Body of pancreas (tissue), 4 donors: ENCODE measurements at regions not wholly inside any gene's neighbourhood (a gene's known extent, or its start where the extent isn't known, plus 50 kb on each side); places are given as distances from the start of the nearest gene placed in this dataset.
"Not testable (repeated sequence)": the region's sequence is repeated elsewhere in the genome, so short reads cannot be mapped to it uniquely, and the experiment has no call there.

ENCODE experiments used
- ATAC-seq: fragments of 150-250 bp; one replicate; pipeline ENCODE4 v1.9.1; 2016
- DNase-seq, 4 donors: peaks; one replicate each; pipeline ENCODE4 v3.0.0-alpha.2; 2019
- H3K27ac ChIP-seq, 4 donors: fragments of 200-600 bp; sonication (generic); 1 replicate in 3 of 4; 2 replicates in 1 of 4; pipeline versions ENCODE4 v1.5.1 to v1.6.1; 2016 to 2019; ENCODE audit warnings: mild to moderate bottlenecking in 1 of 4, mixed read lengths in 1 of 4, moderate library complexity in 1 of 4
- H3K27me3 ChIP-seq, 2 donors: fragments of 200-600 bp; sonication (generic); one replicate each; pipeline ENCODE4 v1.6.0; 2016; ENCODE audit warnings: mild to moderate bottlenecking in 1 of 2
- H3K36me3 ChIP-seq, 2 donors: fragments of 200-600 bp; sonication (generic); replicated peaks in 1 of 2; 2 replicates each; pipeline ENCODE4 v1.5.1; 2016; ENCODE audit warnings: low read depth in 2 of 2; ENCODE audit not compliant: insufficient read depth in 1 of 2
- H3K4me1 ChIP-seq: fragments of 200-600 bp; sonication (generic); one replicate; pipeline ENCODE4 v1.6.0; 2016
- H3K4me3 ChIP-seq, 2 donors: fragments of 200-600 bp; sonication (generic); 1 replicate in 1 of 2; 2 replicates in 1 of 2; pipeline ENCODE4 v1.5.1; 2016 to 2019
- H3K9me3 ChIP-seq, 3 donors: fragments of 200-600 bp; sonication (generic); 1 replicate in 2 of 3; 2 replicates in 1 of 3; pipeline ENCODE4 v1.5.1; 2016
- CTCF ChIP-seq, 7 experiments: fragments of 450-650 bp in 4 of 7; fragments of 200-600 bp in 3 of 7; sonication (generic) in 3 of 7; IDR thresholded peaks; one replicate each; pipeline ENCODE4 v1.5.1; 2016 to 2019; ENCODE audit warnings: antibody characterized with exemption in 7 of 7
- POLR2A ChIP-seq, 3 donors: fragments of 450-650 bp; IDR thresholded peaks; one replicate each; pipeline ENCODE4 v1.6.1; 2016; ENCODE audit warnings: antibody characterized with exemption in 3 of 3, mild to moderate bottlenecking in 2 of 3
- WGBS, 2 donors: methylation state at CpG; one replicate each; pipeline ENCODE4 v1.1.5; 2017; 5-methylcytosine and 5-hydroxymethylcytosine counted together
- intact Hi-C: fragments of 100-400 bp; cut with DNase I; formaldehyde crosslinking; loops from one replicate; pipeline ENCODE4 v1.15.1; 2023

- WGBS, 2 donors = 5 to 9% methylated on average over 2 of the region's 2 CpGs
- Histone ChIP-seq H3K4me3 (no peak overlapping the region), H3K9me3 (no peaks in the 10 kb centered on the region), H3K36me3 (no peaks in the 10 kb centered on the region), H3K27ac (no peak overlapping the region), H3K4me1 (peaks cover 7% of the 10 kb centered on the region), H3K27me3 (no peaks in the 10 kb centered on the region)
- DNase-seq (peak in 3 of 4 donors; percentile 15 to 28 (median 25)), ATAC-seq (peak; percentile 88)
- intact Hi-C loops = no loop called here
- no peak for TF ChIP-seq POLR2A (IDR thresholded peaks at IDR 0.05)
- peak in 1 of 7 experiments; percentile 3 for TF ChIP-seq CTCF (IDR thresholded peaks at IDR 0.05)
Observed at GRCh38 chr7:112692333-112692732, 97.9 kb downstream of the TMEM168 start.

GRCh38 chr7:112697211-112697610 is 93.0 kb downstream of the TMEM168 start:
- H3K4me1 ChIP-seq = peaks cover 18% of the 10 kb centered on the region
- H3K27me3 ChIP-seq, H3K36me3 ChIP-seq, H3K4me3 ChIP-seq, H3K9me3 ChIP-seq, intact Hi-C loops, ATAC-seq, H3K27ac ChIP-seq, DNase-seq: not testable (repeated sequence)
- WGBS, 2 donors = 97 to 100% methylated on average over 5 to 20 of the region's 30 CpGs

GRCh38 chr7:112699725-112700513 is 90.3 kb downstream of the TMEM168 start:
- whole genome bisulfite sequencing, 2 donors = 38% methylated on average over 4 of the region's 4 CpGs
- no peaks in the 10 kb centered on the region for H3K9me3 ChIP-seq
- intact Hi-C loops = no loop called here
- DNase-seq = no peak
- no peak overlapping the region for H3K4me3 ChIP-seq
- H3K27ac ChIP-seq = no peak overlapping the region
- no peaks in the 10 kb centered on the region for H3K36me3 ChIP-seq
- no peaks in the 10 kb centered on the region for H3K27me3 ChIP-seq
- TF ChIP-seq POLR2A (IDR thresholded peaks at IDR 0.05) (no peak), CTCF (IDR thresholded peaks at IDR 0.05) (no peak)
- no peak for ATAC-seq
- peaks cover 14% of the 10 kb centered on the region for H3K4me1 ChIP-seq

GRCh38 chr7:112701456-112701855 is 88.7 kb downstream of the TMEM168 start:
- Histone ChIP-seq H3K9me3 (no peaks in the 10 kb centered on the region), H3K4me3 (no peak overlapping the region), H3K27me3 (no peaks in the 10 kb centered on the region), H3K4me1 (peaks cover 14% of the 10 kb centered on the region), H3K27ac (no peak overlapping the region), H3K36me3 (no peaks in the 10 kb centered on the region)
- no peak for ATAC-seq
- WGBS, 2 donors = 90 to 95% methylated on average over 3 of the region's 3 CpGs
- TF ChIP-seq POLR2A (IDR thresholded peaks at IDR 0.05) (no peak), CTCF (IDR thresholded peaks at IDR 0.05) (no peak)
- no peak for DNase-seq
- intact Hi-C loops = no loop called here

- no peak for TF ChIP-seq POLR2A (IDR thresholded peaks at IDR 0.05)
- TF ChIP-seq CTCF (IDR thresholded peaks at IDR 0.05) = no peak
- intact Hi-C loops = no loop called here
- no peak overlapping the region for H3K27ac ChIP-seq
- H3K27me3 ChIP-seq = no peaks in the 10 kb centered on the region
- no peak for DNase-seq
- H3K4me3 ChIP-seq = no peak overlapping the region
- no peak for ATAC-seq
- WGBS, 2 donors = 56 to 64% methylated on average over 2 of the region's 2 CpGs
- H3K36me3 ChIP-seq = no peaks in the 10 kb centered on the region
- no peaks in the 10 kb centered on the region for H3K9me3 ChIP-seq
- no peaks in the 10 kb centered on the region for H3K4me1 ChIP-seq
Observed at GRCh38 chr7:112707655-112708054, 82.5 kb downstream of the TMEM168 start.
